ENCODE measurements at regions not wholly inside any gene's neighbourhood (a gene's known extent, or its start where the extent isn't known, plus 50 kb on each side); places are given as distances from the start of the nearest gene placed in this dataset.

GRCh38 chr1:95575291-95575690 is 341.3 kb downstream of the RWDD3 start:
- Histone ChIP-seq H2AFZ (ENCODE audit: low read length) (no peak overlapping the region), H4K20me1 (ENCODE audit: insufficient read depth, low read length) (no peaks in the 10 kb centered on the region), H3K4me2 (ENCODE audit: insufficient read depth, low read length) (no peak overlapping the region), H3K27me3 (ENCODE audit: insufficient read depth, low read length) (no peaks in the 10 kb centered on the region), H3K27ac (ENCODE audit: low read depth, low read length) (no peak overlapping the region), H3K79me2 (ENCODE audit: insufficient read depth, low read length) (no peaks in the 10 kb centered on the region), H3K4me1 (ENCODE audit: insufficient read depth, low read length) (no peaks in the 10 kb centered on the region), H3K36me3 (ENCODE audit: insufficient read depth, low read length) (no peaks in the 10 kb centered on the region), H3K9me3 (ENCODE audit: low read depth, low read length) (no peaks in the 10 kb centered on the region), H3K4me3 (ENCODE audit: insufficient read depth, low read length) (no peak overlapping the region)
- DNase-seq (ENCODE audit: insufficient read length, low spot score, missing footprints) = no peak
- TF ChIP-seq, protein P1, sequence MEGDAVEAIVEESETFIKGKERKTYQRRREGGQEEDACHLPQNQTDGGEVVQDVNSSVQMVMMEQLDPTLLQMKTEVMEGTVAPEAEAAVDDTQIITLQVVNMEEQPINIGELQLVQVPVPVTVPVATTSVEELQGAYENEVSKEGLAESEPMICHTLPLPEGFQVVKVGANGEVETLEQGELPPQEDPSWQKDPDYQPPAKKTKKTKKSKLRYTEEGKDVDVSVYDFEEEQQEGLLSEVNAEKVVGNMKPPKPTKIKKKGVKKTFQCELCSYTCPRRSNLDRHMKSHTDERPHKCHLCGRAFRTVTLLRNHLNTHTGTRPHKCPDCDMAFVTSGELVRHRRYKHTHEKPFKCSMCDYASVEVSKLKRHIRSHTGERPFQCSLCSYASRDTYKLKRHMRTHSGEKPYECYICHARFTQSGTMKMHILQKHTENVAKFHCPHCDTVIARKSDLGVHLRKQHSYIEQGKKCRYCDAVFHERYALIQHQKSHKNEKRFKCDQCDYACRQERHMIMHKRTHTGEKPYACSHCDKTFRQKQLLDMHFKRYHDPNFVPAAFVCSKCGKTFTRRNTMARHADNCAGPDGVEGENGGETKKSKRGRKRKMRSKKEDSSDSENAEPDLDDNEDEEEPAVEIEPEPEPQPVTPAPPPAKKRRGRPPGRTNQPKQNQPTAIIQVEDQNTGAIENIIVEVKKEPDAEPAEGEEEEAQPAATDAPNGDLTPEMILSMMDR (IDR thresholded peaks at IDR 0.05; ENCODE audit: extremely low read depth, low read depth, low read length) = no peak

GRCh38 chr1:95578462-95578861 is 344.5 kb downstream of the RWDD3 start:
- no peaks in the 10 kb centered on the region for H3K4me1 ChIP-seq (ENCODE audit: insufficient read depth, low read length)
- no peaks in the 10 kb centered on the region for H4K20me1 ChIP-seq (ENCODE audit: insufficient read depth, low read length)
- no peak overlapping the region for H3K27ac ChIP-seq (ENCODE audit: low read depth, low read length)

DNA sequence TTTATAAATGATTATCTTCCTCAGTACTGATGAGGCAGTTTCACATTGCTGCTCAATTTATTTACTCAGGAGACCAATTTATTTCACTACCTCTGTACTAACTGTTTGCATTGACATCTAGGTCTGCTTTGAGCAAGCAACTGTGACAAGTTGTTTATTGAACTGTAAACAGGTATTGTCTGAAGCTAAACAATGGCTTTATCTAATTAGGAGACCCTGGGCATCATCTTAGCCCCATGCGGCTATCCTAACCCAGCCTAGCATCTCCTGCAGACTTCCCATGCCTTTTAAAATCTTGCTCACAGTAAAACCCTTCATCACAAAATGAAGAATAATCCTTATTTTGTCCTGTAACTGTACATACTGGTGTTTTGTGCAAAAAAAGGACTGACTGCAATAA is 348.2 kb downstream of the RWDD3 start:
- no peak overlapping the region for H2AFZ ChIP-seq (ENCODE audit: low read length)
- DNase-seq (ENCODE audit: insufficient read length, low spot score, missing footprints) = no peak

More at GRCh38 chr1:95578462-95578861, 344.5 kb downstream of the RWDD3 start:
- DNase-seq (ENCODE audit: insufficient read length, low spot score, missing footprints) = no peak
- H3K27me3 ChIP-seq (ENCODE audit: insufficient read depth, low read length) = no peaks in the 10 kb centered on the region
- H2AFZ ChIP-seq (ENCODE audit: low read length) = no peak overlapping the region
- TF ChIP-seq, protein P1 (IDR thresholded peaks at IDR 0.05; ENCODE audit: extremely low read depth, low read depth, low read length) = no peak
- no peaks in the 10 kb centered on the region for H3K9me3 ChIP-seq (ENCODE audit: low read depth, low read length)
- H3K4me2 ChIP-seq (ENCODE audit: insufficient read depth, low read length) = no peak overlapping the region
- H3K4me3 ChIP-seq (ENCODE audit: insufficient read depth, low read length) = no peak overlapping the region
- no peaks in the 10 kb centered on the region for H3K36me3 ChIP-seq (ENCODE audit: insufficient read depth, low read length)
- H3K79me2 ChIP-seq (ENCODE audit: insufficient read depth, low read length) = no peaks in the 10 kb centered on the region

GRCh38 chr1:95582746-95583145 is 348.7 kb downstream of the RWDD3 start:
- H2AFZ ChIP-seq (ENCODE audit: low read length) = no peak overlapping the region
- H3K4me1 ChIP-seq (ENCODE audit: insufficient read depth, low read length) = no peaks in the 10 kb centered on the region
- H3K4me2 ChIP-seq (ENCODE audit: insufficient read depth, low read length) = no peak overlapping the region
- H3K27me3 ChIP-seq (ENCODE audit: insufficient read depth, low read length) = no peaks in the 10 kb centered on the region
- H3K36me3 ChIP-seq (ENCODE audit: insufficient read depth, low read length) = no peaks in the 10 kb centered on the region
- TF ChIP-seq, protein P1 (IDR thresholded peaks at IDR 0.05; ENCODE audit: extremely low read depth, low read depth, low read length) = no peak
- no peak overlapping the region for H3K27ac ChIP-seq (ENCODE audit: low read depth, low read length)
- no peak for DNase-seq (ENCODE audit: insufficient read length, low spot score, missing footprints)
- no peaks in the 10 kb centered on the region for H4K20me1 ChIP-seq (ENCODE audit: insufficient read depth, low read length)
- H3K79me2 ChIP-seq (ENCODE audit: insufficient read depth, low read length) = no peaks in the 10 kb centered on the region
- H3K9me3 ChIP-seq (ENCODE audit: low read depth, low read length) = no peaks in the 10 kb centered on the region
- H3K4me3 ChIP-seq (ENCODE audit: insufficient read depth, low read length) = no peak overlapping the region

More for the DNA sequence above, 348.2 kb downstream of the RWDD3 start:
- Histone ChIP-seq H3K79me2 (ENCODE audit: insufficient read depth, low read length) (no peaks in the 10 kb centered on the region), H3K4me2 (ENCODE audit: insufficient read depth, low read length) (no peak overlapping the region), H3K36me3 (ENCODE audit: insufficient read depth, low read length) (no peaks in the 10 kb centered on the region), H3K4me3 (ENCODE audit: insufficient read depth, low read length) (no peak overlapping the region), H3K4me1 (ENCODE audit: insufficient read depth, low read length) (no peaks in the 10 kb centered on the region), H4K20me1 (ENCODE audit: insufficient read depth, low read length) (no peaks in the 10 kb centered on the region), H3K9me3 (ENCODE audit: low read depth, low read length) (no peaks in the 10 kb centered on the region), H3K27ac (ENCODE audit: low read depth, low read length) (no peak overlapping the region), H3K27me3 (ENCODE audit: insufficient read depth, low read length) (no peaks in the 10 kb centered on the region)
- TF ChIP-seq, protein P1 (IDR thresholded peaks at IDR 0.05; ENCODE audit: extremely low read depth, low read depth, low read length) = no peak
